ENCODE measurements at regions not wholly inside any gene's neighbourhood (a gene's known extent, or its start where the extent isn't known, plus 50 kb on each side); places are given as distances from the start of the nearest gene placed in this dataset.

GRCh38 chr2:236452238-236452637 lies 117.4 kb upstream of the ACKR3 start:
- Histone ChIP-seq H3K27me3 (ENCODE audit: control insufficient read depth, insufficient read depth, low read length) (no peaks in the 10 kb centered on the region), H3K27ac (ENCODE audit: low read depth, low read length) (no peak overlapping the region), H3K4me3 (ENCODE audit: low read depth, low read length) (no peak overlapping the region), H3K9me3 (ENCODE audit: control insufficient read depth, insufficient read depth, low read length) (peaks cover 11% of the 10 kb centered on the region)
- CTCF ChIA-PET = no interaction called here
- TF ChIP-seq CTCF (IDR thresholded peaks at IDR 0.05; ENCODE audit: low read depth, low read length) = no peak
- POLR2A ChIA-PET = no interaction called here
- no peak for DNase-seq (ENCODE audit: low read depth, low spot score)

- Histone ChIP-seq H3K9me3 (ENCODE audit: control insufficient read depth, insufficient read depth, low read length) (peaks cover 10% of the 10 kb centered on the region), H3K27ac (ENCODE audit: low read depth, low read length) (no peak overlapping the region), H3K27me3 (ENCODE audit: control insufficient read depth, insufficient read depth, low read length) (no peaks in the 10 kb centered on the region), H3K4me3 (ENCODE audit: low read depth, low read length) (no peak overlapping the region)
- ChIA-PET POLR2A (no interaction called here), CTCF (no interaction called here)
- DNase-seq (ENCODE audit: low read depth, low spot score) = no peak
- TF ChIP-seq CTCF (IDR thresholded peaks at IDR 0.05; ENCODE audit: low read depth, low read length) = no peak
Observed at GRCh38 chr2:236454076-236454475, 115.5 kb upstream of the ACKR3 start.

DNA sequence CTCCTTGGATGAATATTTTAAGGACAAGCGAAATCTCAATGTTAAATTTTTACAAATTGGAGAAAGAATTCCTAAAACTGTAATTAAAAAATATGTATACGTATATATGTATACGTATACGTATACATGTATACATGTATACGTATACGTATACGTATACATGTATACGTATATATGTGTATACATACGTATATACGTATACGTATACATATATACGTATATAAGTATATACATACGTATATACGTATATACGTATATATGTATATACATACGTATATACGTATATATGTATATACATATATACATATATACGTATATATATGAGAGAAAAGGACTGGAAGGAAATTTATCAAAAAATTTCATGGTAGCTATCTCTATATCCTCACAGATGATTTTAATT lies 110.2 kb upstream of the ACKR3 start:
- DNase-seq (ENCODE audit: low read depth, low spot score) = no peak
- H3K4me3 ChIP-seq (ENCODE audit: low read depth, low read length) = no peak overlapping the region
- H3K27ac ChIP-seq (ENCODE audit: low read depth, low read length) = no peak overlapping the region
- H3K9me3 ChIP-seq (ENCODE audit: control insufficient read depth, insufficient read depth, low read length) = peaks cover 6% of the 10 kb centered on the region; the same call in 1 of the 2 replicates
- POLR2A ChIA-PET = no interaction called here
- no peaks in the 10 kb centered on the region for H3K27me3 ChIP-seq (ENCODE audit: control insufficient read depth, insufficient read depth, low read length)
- CTCF ChIA-PET = no interaction called here
- no peak for TF ChIP-seq CTCF (IDR thresholded peaks at IDR 0.05; ENCODE audit: low read depth, low read length)

- no peak for DNase-seq (ENCODE audit: low read depth, low spot score)
- ChIA-PET POLR2A (no interaction called here), CTCF (no interaction called here)
- H3K27me3 ChIP-seq (ENCODE audit: control insufficient read depth, insufficient read depth, low read length) = no peaks in the 10 kb centered on the region
- H3K9me3 ChIP-seq (ENCODE audit: control insufficient read depth, insufficient read depth, low read length) = peaks cover 2% of the 10 kb centered on the region; the same call in 1 of the 2 replicates
- H3K27ac ChIP-seq (ENCODE audit: low read depth, low read length) = no peak overlapping the region
- no peak overlapping the region for H3K4me3 ChIP-seq (ENCODE audit: low read depth, low read length)
- TF ChIP-seq CTCF (IDR thresholded peaks at IDR 0.05; ENCODE audit: low read depth, low read length) = no peak
Observed at GRCh38 chr2:236464140-236464539, 105.5 kb upstream of the ACKR3 start.

- Histone ChIP-seq H3K9me3 (ENCODE audit: control insufficient read depth, insufficient read depth, low read length) (no peaks in the 10 kb centered on the region), H3K4me3 (ENCODE audit: low read depth, low read length) (no peak overlapping the region), H3K27me3 (ENCODE audit: control insufficient read depth, insufficient read depth, low read length) (no peaks in the 10 kb centered on the region), H3K27ac (ENCODE audit: low read depth, low read length) (no peak overlapping the region)
- no peak for TF ChIP-seq CTCF (IDR thresholded peaks at IDR 0.05; ENCODE audit: low read depth, low read length)
- POLR2A ChIA-PET = no interaction called here
- CTCF ChIA-PET = interaction anchor here (0.5 kb wide), 1 partner anchor 46 kb away, joined by 3 read pairs; no protein-coding TSS in a partner anchor
- DNase-seq (ENCODE audit: low read depth, low spot score) = no peak
Observed at GRCh38 chr2:236472720-236473495, 96.7 kb upstream of the ACKR3 start.

All from AG04450 (cell line).